Adrenal gland (tissue), 5 donors: ENCODE measurements at regions not wholly inside any gene's neighbourhood (a gene's known extent, or its start where the extent isn't known, plus 50 kb on each side); places are given as distances from the start of the nearest gene placed in this dataset.

Experiments used
- POLR2A ChIP-seq, 2 donors: fragments of 450-650 bp; IDR thresholded peaks; one replicate each; pipeline ENCODE4 v1.6.1; 2017; ENCODE audit warnings: antibody characterized with exemption in 2 of 2, mild to moderate bottlenecking in 2 of 2, moderate library complexity in 1 of 2
- TF ChIP-seq, protein P1 (sequence below), 6 experiments: fragments of 450-650 bp in 4 of 6; fragments of 200-600 bp in 2 of 6; sonication (generic) in 1 of 6; IDR thresholded peaks; 1 replicate in 5 of 6; 2 replicates in 1 of 6; pipeline versions ENCODE4 v1.5.1 to v1.8.0; 2016 to 2021; ENCODE audit warnings: antibody characterized with exemption in 6 of 6, mild to moderate bottlenecking in 2 of 6, moderate library complexity in 1 of 6
- donor health status: DM: no; HTN: no; CAD: no.

DNA sequence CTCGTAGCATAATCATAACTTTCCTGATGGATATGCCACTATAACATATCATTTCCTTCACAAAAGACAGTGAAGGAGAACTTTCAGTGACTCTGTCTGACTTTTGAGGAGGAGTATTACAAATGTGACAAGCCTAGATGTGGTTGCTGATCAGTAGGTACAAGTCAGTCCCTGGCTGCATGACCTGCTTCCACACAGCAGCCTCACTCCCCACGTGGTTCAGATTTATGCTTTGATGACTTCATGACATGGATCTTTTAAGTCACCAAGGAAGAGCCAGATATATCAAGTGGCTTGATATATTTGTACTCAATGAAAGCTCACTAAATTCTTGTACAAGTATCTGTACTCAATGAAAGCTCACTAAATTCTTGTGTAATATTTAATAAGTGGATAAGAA is 50.9 kb upstream of the MKLN1 start:
- TF ChIP-seq, protein P1, sequence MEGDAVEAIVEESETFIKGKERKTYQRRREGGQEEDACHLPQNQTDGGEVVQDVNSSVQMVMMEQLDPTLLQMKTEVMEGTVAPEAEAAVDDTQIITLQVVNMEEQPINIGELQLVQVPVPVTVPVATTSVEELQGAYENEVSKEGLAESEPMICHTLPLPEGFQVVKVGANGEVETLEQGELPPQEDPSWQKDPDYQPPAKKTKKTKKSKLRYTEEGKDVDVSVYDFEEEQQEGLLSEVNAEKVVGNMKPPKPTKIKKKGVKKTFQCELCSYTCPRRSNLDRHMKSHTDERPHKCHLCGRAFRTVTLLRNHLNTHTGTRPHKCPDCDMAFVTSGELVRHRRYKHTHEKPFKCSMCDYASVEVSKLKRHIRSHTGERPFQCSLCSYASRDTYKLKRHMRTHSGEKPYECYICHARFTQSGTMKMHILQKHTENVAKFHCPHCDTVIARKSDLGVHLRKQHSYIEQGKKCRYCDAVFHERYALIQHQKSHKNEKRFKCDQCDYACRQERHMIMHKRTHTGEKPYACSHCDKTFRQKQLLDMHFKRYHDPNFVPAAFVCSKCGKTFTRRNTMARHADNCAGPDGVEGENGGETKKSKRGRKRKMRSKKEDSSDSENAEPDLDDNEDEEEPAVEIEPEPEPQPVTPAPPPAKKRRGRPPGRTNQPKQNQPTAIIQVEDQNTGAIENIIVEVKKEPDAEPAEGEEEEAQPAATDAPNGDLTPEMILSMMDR (IDR thresholded peaks at IDR 0.05) = no peak
- TF ChIP-seq POLR2A (IDR thresholded peaks at IDR 0.05) = no peak
